Fibroblast of villous mesenchyme (primary cell): ENCODE measurements at regions not wholly inside any gene's neighbourhood (a gene's known extent, or its start where the extent isn't known, plus 50 kb on each side); places are given as distances from the start of the nearest gene placed in this dataset.

Experiments
- DNase-seq: peaks from one replicate; pipeline ENCODE4 v3.0.0-alpha.2; 2010; ENCODE audit warnings: low read depth
- H3K4me3 ChIP-seq: 2 replicates; pipeline ENCODE4 v1.5.1; 2011; ENCODE audit warnings: low read depth, mild to moderate bottlenecking, low read length
- TF ChIP-seq, protein P1 (sequence below): IDR thresholded peaks from 2 replicates; pipeline ENCODE4 v1.5.1; 2012; ENCODE audit warnings: low read depth, mild to moderate bottlenecking, low read length; ENCODE audit not compliant: insufficient read depth

GRCh38 chr2:71747559-71747958, 294.2 kb downstream of the DYSF start:
- TF ChIP-seq, protein P1, sequence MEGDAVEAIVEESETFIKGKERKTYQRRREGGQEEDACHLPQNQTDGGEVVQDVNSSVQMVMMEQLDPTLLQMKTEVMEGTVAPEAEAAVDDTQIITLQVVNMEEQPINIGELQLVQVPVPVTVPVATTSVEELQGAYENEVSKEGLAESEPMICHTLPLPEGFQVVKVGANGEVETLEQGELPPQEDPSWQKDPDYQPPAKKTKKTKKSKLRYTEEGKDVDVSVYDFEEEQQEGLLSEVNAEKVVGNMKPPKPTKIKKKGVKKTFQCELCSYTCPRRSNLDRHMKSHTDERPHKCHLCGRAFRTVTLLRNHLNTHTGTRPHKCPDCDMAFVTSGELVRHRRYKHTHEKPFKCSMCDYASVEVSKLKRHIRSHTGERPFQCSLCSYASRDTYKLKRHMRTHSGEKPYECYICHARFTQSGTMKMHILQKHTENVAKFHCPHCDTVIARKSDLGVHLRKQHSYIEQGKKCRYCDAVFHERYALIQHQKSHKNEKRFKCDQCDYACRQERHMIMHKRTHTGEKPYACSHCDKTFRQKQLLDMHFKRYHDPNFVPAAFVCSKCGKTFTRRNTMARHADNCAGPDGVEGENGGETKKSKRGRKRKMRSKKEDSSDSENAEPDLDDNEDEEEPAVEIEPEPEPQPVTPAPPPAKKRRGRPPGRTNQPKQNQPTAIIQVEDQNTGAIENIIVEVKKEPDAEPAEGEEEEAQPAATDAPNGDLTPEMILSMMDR, result no peak
- H3K4me3 ChIP-seq, result no peak overlapping the region
- no peak for DNase-seq

GRCh38 chr2:71746946-71747501, 293.7 kb downstream of the DYSF start:
- no peak overlapping the region for H3K4me3 ChIP-seq
- peak; percentile 54 for DNase-seq
- TF ChIP-seq, protein P1, result no peak

GRCh38 chr2:71744781-71745180, 291.4 kb downstream of the DYSF start:
- H3K4me3 ChIP-seq, result no peak overlapping the region
- no peak for DNase-seq
- TF ChIP-seq, protein P1, result no peak

DNA sequence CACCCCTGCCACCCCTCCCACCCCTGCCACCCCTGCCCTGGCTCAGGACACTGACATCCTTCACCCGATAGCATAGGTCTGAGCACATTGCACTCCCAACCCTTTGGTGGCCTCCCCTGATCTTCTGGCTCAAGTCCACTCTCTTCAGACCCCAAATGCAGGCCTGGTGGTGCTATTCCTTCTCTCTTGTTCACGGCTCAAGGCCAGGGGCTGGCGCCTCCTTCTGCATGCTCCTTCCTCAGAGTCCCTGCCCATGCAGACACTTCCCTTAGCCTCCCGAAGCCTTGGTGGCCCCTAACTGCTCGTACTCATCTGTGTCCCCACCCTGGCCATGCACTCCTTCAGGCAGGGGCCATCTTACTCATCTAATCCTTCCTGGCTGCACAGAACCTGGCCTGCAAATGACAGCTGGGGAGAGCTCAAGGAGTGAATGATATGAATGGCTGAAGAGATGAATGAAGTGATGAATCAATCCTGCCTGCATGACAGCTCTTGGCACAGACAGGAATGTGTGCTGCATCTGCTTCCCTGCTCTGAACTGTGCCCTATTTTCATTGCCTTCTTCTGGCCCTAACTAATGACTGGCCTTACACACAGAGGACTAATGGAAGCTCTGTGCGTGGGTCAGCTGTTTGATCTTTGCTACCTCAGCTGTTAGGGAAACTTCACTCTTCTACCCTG, 290.8 kb downstream of the DYSF start:
- TF ChIP-seq, protein P1, result no peak

DNA sequence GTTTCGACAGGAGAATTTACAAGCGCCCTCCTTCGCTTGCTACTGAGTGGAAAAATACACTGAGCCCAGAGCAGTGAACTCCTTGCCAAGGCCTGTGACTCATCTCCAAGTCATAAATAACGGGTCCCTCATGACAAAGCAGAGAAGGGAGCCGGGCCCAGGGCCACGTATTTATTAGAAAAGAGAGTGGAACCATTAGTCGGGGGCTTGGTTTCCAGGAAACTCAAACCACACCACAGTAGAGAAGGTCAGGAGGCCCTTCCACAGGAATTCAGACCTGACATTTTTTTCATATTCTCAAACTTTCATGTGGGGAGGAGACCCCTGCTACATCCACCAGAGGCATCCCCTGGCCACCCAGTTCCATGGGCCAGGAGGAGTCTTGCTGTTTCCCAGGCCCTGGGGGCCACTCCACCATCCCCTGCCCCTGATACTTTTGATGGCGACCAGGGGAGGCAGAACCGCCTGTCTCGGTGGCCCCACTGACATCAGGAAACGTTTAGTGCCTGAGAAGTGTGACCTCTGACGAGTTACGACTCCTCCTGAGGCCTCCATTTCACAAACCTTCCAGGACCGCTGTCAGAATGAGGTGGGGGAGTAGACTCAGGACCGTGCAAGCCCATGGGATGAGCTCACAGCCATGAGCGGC, 289.7 kb downstream of the DYSF start:
- DNase-seq, result peak; percentile 96
- no peak overlapping the region for H3K4me3 ChIP-seq
- TF ChIP-seq, protein P1, result no peak

More for the DNA sequence above, 290.8 kb downstream of the DYSF start:
- H3K4me3 ChIP-seq, result no peak overlapping the region
- DNase-seq, result no peak

DNA sequence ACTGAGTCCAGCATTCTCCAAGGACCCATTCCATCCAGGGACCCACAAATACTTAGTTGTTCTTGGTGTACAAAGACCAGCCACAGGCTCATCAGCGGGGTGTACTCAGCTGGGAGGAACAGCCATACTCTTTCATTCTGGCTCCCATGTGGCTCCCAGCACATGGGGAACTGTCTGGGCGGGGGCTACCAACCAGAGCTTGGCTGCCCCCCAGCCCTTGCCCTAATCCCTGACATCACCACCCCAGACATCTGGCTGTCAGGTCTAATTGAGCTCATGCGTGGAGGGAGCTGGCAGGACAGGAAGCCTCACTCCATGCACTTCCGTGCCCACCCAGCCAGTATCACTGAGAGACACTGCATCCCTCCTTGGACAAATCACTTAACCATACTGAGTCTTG, 283.6 kb downstream of the DYSF start:
- no peak for DNase-seq
- no peak overlapping the region for H3K4me3 ChIP-seq
- TF ChIP-seq, protein P1, result no peak
